Natural killer cell treated with Interleukin-12 subunit alpha and Interleukin-12 subunit beta and Interleukin-15 and Interleukin-18, amount 100 ng/mL, for 72 hours (primary cell): ENCODE measurements at regions not wholly inside any gene's neighbourhood (a gene's known extent, or its start where the extent isn't known, plus 50 kb on each side); places are given as distances from the start of the nearest gene placed in this dataset.
A peak's percentile ranks its signal among the peaks of the same experiment; 100 is the strongest.

Source experiments
- ATAC-seq, 2 donors: fragments of 150-1000 bp; cut with Tn5 transposase in 1 of 2; sonication (Bioruptor Pico), chemical (Tn5 transposase) in 1 of 2; 2 replicates each; pipeline ENCODE4 v1.10.0; 2021
- DNase-seq: peaks from one replicate; pipeline ENCODE4 v3.0.0; 2022; ENCODE audit warnings: low spot score
- H3K27ac Mint-ChIP-seq, 2 donors: 1 replicate in 1 of 2; 2 replicates in 1 of 2; pipeline ENCODE4 v1.8.0; 2022; ENCODE audit warnings: mixed read lengths in 2 of 2, mild to moderate bottlenecking in 1 of 2, moderate library complexity in 1 of 2
- H3K27me3 Mint-ChIP-seq, 2 donors: 1 replicate in 1 of 2; 2 replicates in 1 of 2; pipeline ENCODE4 v1.8.0; 2022; ENCODE audit warnings: mixed read lengths in 2 of 2
- H3K36me3 Mint-ChIP-seq: one replicate; pipeline ENCODE4 v1.8.0; 2022; ENCODE audit warnings: mixed read lengths
- H3K4me1 Mint-ChIP-seq, 2 donors: 1 replicate in 1 of 2; 2 replicates in 1 of 2; pipeline ENCODE4 v1.8.0; 2022; ENCODE audit warnings: low read depth in 2 of 2, mixed read lengths in 2 of 2, mild to moderate bottlenecking in 1 of 2
- H3K4me3 Mint-ChIP-seq: one replicate; pipeline ENCODE4 v1.8.0; 2022; ENCODE audit warnings: mixed read lengths
- H3K9me3 Mint-ChIP-seq: 2 replicates; pipeline ENCODE4 v1.8.0; 2022; ENCODE audit warnings: mixed read lengths

DNA sequence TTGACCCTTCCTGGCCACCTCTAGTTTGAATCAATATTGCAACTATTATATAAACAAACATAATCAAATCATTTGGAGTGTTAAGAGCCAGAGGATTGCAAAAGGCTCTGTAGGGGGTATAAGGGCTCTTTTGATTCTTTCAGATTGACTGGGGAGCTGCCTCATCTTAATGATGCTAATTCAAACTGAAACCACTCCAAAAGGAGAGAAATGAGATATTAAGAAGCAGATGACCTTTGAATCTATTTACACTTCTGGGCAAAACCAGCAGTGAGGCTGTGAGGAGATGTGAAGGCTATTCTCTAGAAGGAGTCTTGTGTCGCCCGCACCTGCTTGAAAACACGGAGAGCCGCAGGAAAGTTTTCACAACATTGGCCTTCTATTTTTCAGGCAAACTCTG, 311.2 kb upstream of the CRIM1 start:
- DNase-seq: no peak
- Mint-ChIP-seq H3K9me3 (peaks cover 5% of the 10 kb centered on the region), H3K27ac (no peak overlapping the region), H3K36me3 (peaks cover 10% of the 10 kb centered on the region), H3K27me3 (peaks cover 8 to 11% of the 10 kb centered on the region in 2 donors), H3K4me3 (no peak overlapping the region), H3K4me1 (peaks cover 5 to 7% of the 10 kb centered on the region in 2 donors)
- peak in 1 of 2 donors; percentile 66 for ATAC-seq

DNA sequence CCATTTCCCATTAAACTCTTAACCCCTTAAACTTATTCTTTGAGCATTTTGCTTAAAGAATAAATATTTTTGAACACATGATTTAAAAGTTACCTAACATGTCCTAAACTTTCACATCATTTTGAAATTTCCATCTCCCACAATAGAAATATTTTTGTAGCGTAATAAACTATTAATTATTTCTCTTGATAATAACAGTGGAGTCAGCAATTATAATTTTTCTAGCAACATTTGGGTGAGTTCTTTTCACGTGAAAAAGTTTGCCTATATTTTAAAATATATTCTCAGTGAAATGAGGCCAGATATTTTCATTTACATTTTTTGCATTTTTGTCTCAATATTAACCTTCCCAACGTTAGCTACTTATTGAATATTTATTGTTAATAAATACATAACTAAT, 320.4 kb upstream of the CRIM1 start:
- H3K36me3 Mint-ChIP-seq: peaks cover 8% of the 10 kb centered on the region
- no peaks in the 10 kb centered on the region for H3K9me3 Mint-ChIP-seq
- H3K27me3 Mint-ChIP-seq: peaks cover 0 to 6% of the 10 kb centered on the region in 2 donors
- no peak overlapping the region for H3K4me3 Mint-ChIP-seq
- peaks cover 6 to 9% of the 10 kb centered on the region in 2 donors for H3K4me1 Mint-ChIP-seq
- no peak for DNase-seq
- H3K27ac Mint-ChIP-seq: no peak overlapping the region
- no peak for ATAC-seq

DNA sequence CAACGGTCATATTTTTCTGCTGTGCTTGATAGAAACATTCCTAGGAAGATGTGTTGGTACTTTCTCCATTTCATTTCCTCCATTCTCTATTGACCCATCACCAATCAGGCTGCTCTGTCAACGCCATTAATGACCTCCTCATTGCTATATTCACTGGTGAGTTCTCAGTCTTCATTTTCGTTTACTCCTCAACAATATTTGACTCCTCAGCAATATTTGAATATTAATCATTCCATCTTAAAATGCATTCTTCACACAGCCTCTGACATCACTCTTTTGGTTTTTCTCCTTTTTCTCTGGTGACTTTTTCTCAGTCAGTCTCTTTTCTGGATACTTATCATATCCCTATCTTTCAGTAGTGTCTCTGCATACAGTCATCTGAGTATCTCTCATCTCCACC, 323.5 kb upstream of the CRIM1 start:
- no peak overlapping the region for H3K4me3 Mint-ChIP-seq
- no peak overlapping the region for H3K27ac Mint-ChIP-seq
- peaks cover 6 to 9% of the 10 kb centered on the region in 2 donors for H3K4me1 Mint-ChIP-seq
- H3K36me3 Mint-ChIP-seq: peaks cover 8% of the 10 kb centered on the region
- no peaks in the 10 kb centered on the region for H3K9me3 Mint-ChIP-seq
- ATAC-seq: no peak
- peaks cover 0 to 6% of the 10 kb centered on the region in 2 donors for H3K27me3 Mint-ChIP-seq
- DNase-seq: no peak

DNA sequence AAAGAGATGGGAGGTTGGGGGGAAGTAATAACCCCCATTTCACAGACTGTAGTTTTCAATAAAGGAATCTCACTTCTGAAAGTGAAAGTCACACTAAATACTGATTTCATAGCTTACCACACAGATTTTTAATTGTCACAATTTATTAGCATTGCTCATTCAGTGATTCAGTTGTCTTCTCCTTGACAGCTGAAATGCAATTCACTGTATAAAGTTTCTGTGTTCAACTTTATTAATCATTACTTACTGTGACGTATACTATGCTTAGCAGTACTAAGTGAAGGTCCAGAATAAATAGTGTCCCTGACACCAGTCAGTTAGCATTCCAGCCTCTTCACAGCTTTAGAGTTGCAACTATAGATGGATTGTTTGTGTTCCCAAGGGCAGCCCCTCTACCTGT, 324.1 kb upstream of the CRIM1 start:
- peaks cover 6 to 9% of the 10 kb centered on the region in 2 donors for H3K4me1 Mint-ChIP-seq
- no peaks in the 10 kb centered on the region for H3K9me3 Mint-ChIP-seq
- no peak overlapping the region for H3K27ac Mint-ChIP-seq
- ATAC-seq (no peak), DNase-seq (no peak)
- peaks cover 3% of the 10 kb centered on the region for H3K36me3 Mint-ChIP-seq
- no peak overlapping the region for H3K4me3 Mint-ChIP-seq
- peaks cover 0 to 3% of the 10 kb centered on the region in 2 donors for H3K27me3 Mint-ChIP-seq

DNA sequence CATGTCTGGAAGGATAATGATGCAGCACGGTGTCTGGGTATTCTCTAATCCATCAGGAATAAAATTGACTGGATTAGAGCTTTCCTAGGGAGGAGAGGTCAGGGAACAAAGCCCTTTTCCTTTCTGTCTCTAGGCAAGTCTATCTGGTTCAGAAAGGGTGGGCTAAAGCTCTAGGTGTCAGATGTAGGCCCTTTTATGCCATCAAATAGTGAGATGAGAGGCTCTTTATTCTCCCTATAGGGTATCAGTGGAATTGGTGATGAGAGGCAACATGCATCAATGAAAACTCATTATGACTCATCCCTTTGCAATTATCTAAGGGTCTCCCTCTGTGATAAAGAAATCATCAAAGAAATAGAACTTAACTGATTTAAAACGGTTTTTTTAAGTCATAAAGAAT, 328.0 kb upstream of the CRIM1 start:
- no peaks in the 10 kb centered on the region for H3K9me3 Mint-ChIP-seq
- ATAC-seq: no peak

DNA sequence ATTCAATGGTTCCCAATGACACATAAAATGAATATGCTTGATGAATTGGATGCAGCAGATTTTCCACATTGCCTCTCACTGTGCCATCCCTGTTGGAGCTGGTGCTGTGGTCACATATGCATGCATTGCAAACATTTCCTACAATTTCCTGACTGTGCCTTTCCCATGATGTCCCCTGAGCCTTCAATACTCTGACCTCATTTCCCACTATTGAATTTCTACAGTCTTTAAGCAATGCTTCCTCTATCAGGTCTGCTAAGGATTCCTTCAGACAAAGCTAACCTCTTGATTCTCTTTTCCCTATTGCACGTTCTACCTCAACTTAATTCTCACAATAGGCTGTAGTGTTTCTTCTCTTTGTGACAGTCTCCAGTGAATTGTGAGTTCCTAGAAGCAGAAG, 342.5 kb upstream of the CRIM1 start:
- Mint-ChIP-seq H3K9me3 (no peaks in the 10 kb centered on the region), H3K27me3 (peaks cover 9 to 16% of the 10 kb centered on the region in 2 donors), H3K4me3 (no peak overlapping the region), H3K27ac (no peak overlapping the region), H3K36me3 (no peaks in the 10 kb centered on the region), H3K4me1 (no peaks in the 10 kb centered on the region)
- ATAC-seq (no peak), DNase-seq (no peak)

More for the DNA sequence above, 328.0 kb upstream of the CRIM1 start:
- no peak overlapping the region for H3K27ac Mint-ChIP-seq
- H3K4me3 Mint-ChIP-seq: no peak overlapping the region
- H3K4me1 Mint-ChIP-seq: peaks cover 6 to 9% of the 10 kb centered on the region in 2 donors
- no peak for DNase-seq
- H3K27me3 Mint-ChIP-seq: no peaks in the 10 kb centered on the region
- no peaks in the 10 kb centered on the region for H3K36me3 Mint-ChIP-seq

DNA sequence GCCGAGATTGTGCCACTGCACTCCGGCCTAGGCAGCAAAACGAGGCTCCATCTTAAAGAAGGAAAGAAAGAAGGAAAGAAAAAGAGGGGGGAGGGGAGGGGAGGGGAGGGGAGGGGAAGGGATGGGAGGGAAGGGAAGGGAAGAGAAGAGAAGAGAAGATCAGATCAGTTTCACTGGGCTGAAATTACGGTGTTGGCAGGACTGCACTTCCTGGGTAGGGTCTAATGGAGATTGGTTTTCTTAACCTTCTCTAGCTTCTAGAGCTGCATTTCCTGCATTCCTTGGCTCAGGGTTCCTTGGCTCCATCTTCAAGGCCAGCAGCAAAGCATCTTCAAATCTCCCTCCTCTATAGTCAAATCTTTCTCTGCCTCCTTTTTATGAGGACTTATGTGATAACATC, 349.1 kb upstream of the CRIM1 start:
- DNase-seq (no peak), ATAC-seq (no peak)
- no peak overlapping the region for H3K27ac Mint-ChIP-seq
- no peaks in the 10 kb centered on the region for H3K27me3 Mint-ChIP-seq
- H3K9me3 Mint-ChIP-seq: no peaks in the 10 kb centered on the region
- H3K4me1 Mint-ChIP-seq: peaks cover 0 to 3% of the 10 kb centered on the region in 2 donors
- H3K4me3 Mint-ChIP-seq: no peak overlapping the region
- no peaks in the 10 kb centered on the region for H3K36me3 Mint-ChIP-seq

- Mint-ChIP-seq H3K27me3 (peaks cover 0 to 6% of the 10 kb centered on the region in 2 donors), H3K9me3 (no peaks in the 10 kb centered on the region), H3K4me1 (peaks cover 0 to 3% of the 10 kb centered on the region in 2 donors), H3K36me3 (no peaks in the 10 kb centered on the region), H3K27ac (no peak overlapping the region), H3K4me3 (no peak overlapping the region)
- no peak for ATAC-seq
- DNase-seq: no peak
Observed at GRCh38 chr2:36002941-36003340, 352.6 kb upstream of the CRIM1 start.

- no peak overlapping the region for H3K4me3 Mint-ChIP-seq
- no peaks in the 10 kb centered on the region for H3K4me1 Mint-ChIP-seq
- DNase-seq (no peak), ATAC-seq (peak in 1 of 2 donors; percentile 52)
- H3K27me3 Mint-ChIP-seq: peaks cover 0 to 6% of the 10 kb centered on the region in 2 donors
- peaks cover 9% of the 10 kb centered on the region for H3K36me3 Mint-ChIP-seq
- H3K9me3 Mint-ChIP-seq: peaks cover 3% of the 10 kb centered on the region
- H3K27ac Mint-ChIP-seq: no peak overlapping the region
Observed at GRCh38 chr2:35997488-35997887, 358.1 kb upstream of the CRIM1 start.

DNA sequence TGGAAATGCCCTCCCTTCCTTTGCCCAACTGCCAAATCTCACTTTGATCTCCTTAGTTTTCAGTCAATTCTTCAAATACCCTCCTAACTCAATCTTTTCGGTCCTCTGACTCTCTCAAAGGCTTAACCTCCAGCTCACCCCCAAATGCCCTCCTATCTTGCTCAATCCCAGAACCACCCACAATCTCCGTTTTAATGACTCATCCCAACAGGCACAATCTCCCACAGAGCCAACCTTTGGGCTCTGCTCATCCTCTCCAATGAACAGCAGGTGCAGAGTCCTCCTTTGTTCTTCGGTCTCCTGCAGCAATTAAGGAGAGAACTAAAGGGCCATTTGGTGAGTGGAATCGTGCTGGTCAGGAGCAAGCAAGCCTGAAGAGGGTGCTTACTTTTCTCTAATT, 366.1 kb upstream of the CRIM1 start:
- Mint-ChIP-seq H3K4me3 (no peak overlapping the region), H3K36me3 (peaks cover 4% of the 10 kb centered on the region), H3K27me3 (no peaks in the 10 kb centered on the region), H3K4me1 (peaks cover 0 to 6% of the 10 kb centered on the region in 2 donors), H3K27ac (no peak overlapping the region), H3K9me3 (peaks cover 2% of the 10 kb centered on the region)
- DNase-seq (no peak), ATAC-seq (no peak)

DNA sequence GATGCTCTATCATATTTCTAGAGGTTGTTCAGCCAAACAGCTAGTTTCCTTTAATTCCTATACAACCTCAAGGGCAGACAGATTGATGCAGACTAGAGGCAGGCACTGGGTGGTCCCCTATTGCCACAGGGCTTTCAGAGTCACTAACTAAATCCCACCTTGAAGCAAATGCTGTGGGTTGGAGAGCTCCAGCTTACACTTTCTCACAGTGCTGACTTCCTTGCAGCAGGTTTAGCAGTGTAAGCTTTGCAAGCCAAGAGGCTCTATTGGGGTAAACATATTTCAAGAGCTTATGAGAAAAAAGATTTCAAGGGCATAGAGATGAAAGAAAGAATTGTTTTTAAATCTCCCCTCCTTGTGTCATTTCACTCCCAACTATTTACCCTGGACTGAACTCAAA, 366.5 kb upstream of the CRIM1 start:
- H3K4me1 Mint-ChIP-seq: peaks cover 0 to 6% of the 10 kb centered on the region in 2 donors
- H3K36me3 Mint-ChIP-seq: no peaks in the 10 kb centered on the region
- H3K27me3 Mint-ChIP-seq: no peaks in the 10 kb centered on the region
- H3K27ac Mint-ChIP-seq: no peak overlapping the region
- no peak for DNase-seq
- ATAC-seq: no peak
- H3K9me3 Mint-ChIP-seq: no peaks in the 10 kb centered on the region
- no peak overlapping the region for H3K4me3 Mint-ChIP-seq

GRCh38 chr2:35986871-35987270, 368.7 kb upstream of the CRIM1 start:
- Mint-ChIP-seq H3K36me3 (no peaks in the 10 kb centered on the region), H3K4me1 (peaks cover 0 to 6% of the 10 kb centered on the region in 2 donors), H3K4me3 (no peak overlapping the region), H3K27ac (no peak overlapping the region), H3K27me3 (no peaks in the 10 kb centered on the region), H3K9me3 (no peaks in the 10 kb centered on the region)
- DNase-seq (no peak), ATAC-seq (no peak)

DNA sequence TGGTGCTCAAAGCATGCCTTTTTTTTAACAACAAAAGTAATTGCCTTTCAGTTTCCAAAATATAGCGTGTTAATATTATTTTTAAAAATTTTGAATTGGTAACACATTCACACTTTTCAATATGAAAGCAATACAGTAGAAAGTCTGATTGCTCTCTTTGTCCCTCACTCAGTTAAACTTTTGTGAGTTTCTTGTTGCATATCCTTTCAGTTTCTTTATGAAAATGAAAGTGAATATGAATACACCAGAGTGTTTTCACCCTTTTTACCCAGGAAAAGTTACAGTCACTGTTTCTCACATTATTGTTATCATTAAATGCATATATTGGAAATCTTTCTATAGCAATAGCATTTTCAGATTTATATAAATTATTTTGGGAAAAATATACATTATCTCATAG, 377.4 kb upstream of the CRIM1 start:
- H3K4me1 Mint-ChIP-seq: peaks cover 0 to 4% of the 10 kb centered on the region in 2 donors
- no peaks in the 10 kb centered on the region for H3K36me3 Mint-ChIP-seq
- H3K4me3 Mint-ChIP-seq: no peak overlapping the region
- H3K9me3 Mint-ChIP-seq: no peaks in the 10 kb centered on the region
- H3K27me3 Mint-ChIP-seq: no peaks in the 10 kb centered on the region
- ATAC-seq (peak in 1 of 2 donors; percentile 70), DNase-seq (no peak)
- no peak overlapping the region for H3K27ac Mint-ChIP-seq

DNA sequence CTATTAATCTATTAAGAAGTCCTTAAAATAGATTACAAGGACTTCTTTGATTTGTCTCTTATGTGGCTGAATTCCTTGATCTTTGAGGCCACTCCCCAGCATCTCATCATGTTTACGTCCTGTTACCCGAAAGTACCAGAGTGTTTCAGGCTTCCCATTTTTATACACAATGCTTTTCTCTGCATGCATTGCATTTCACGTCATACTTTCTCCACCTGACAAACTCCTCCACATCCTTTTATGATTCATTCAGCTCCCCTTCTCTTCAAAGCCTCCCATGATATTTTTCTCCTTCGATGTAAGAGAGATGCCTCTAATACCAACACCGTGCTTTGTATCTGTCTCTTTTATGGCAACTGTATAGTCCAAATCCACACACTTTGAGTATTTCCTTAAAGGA, 379.0 kb upstream of the CRIM1 start:
- H3K9me3 Mint-ChIP-seq: no peaks in the 10 kb centered on the region

DNA sequence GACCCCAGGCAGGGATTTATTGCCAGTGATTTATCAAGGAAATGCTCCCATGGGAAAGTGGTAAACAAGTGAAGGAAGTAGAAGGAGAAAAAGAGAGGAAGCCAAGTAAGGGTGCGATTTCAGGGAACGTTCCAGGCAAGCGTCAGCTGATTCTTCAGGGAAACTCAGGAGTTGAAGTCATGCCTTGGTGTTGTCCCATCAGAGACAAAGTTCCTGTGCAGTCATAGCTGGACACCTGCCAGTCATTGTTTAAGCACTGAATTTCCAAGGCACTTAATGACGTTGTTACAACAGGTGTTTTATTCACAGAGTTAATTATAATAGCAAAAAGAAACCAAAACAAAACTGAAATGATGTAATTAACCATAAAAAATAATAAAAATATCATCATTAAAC, 381.8 kb upstream of the CRIM1 start:
- Mint-ChIP-seq H3K4me3 (no peak overlapping the region), H3K4me1 (no peaks in the 10 kb centered on the region), H3K9me3 (no peaks in the 10 kb centered on the region), H3K27me3 (peaks cover 8% of the 10 kb centered on the region in 2 donors), H3K27ac (no peak overlapping the region), H3K36me3 (no peaks in the 10 kb centered on the region)
- DNase-seq (no peak), ATAC-seq (no peak)

More for the DNA sequence above, 379.0 kb upstream of the CRIM1 start:
- Mint-ChIP-seq H3K27me3 (peaks cover 0 to 3% of the 10 kb centered on the region in 2 donors), H3K4me1 (peaks cover 0 to 4% of the 10 kb centered on the region in 2 donors), H3K36me3 (no peaks in the 10 kb centered on the region), H3K27ac (no peak overlapping the region), H3K4me3 (no peak overlapping the region)
- ATAC-seq (no peak), DNase-seq (no peak)
